NCI-H1436 (cell line): ENCODE measurements at regions not wholly inside any gene's neighbourhood (a gene's known extent, or its start where the extent isn't known, plus 50 kb on each side); places are given as distances from the start of the nearest gene placed in this dataset.

Experiments used
- DNase-seq: peaks from one replicate; lab custom pipeline; 2025; lab: John Stamatoyannopoulos, UW

DNA sequence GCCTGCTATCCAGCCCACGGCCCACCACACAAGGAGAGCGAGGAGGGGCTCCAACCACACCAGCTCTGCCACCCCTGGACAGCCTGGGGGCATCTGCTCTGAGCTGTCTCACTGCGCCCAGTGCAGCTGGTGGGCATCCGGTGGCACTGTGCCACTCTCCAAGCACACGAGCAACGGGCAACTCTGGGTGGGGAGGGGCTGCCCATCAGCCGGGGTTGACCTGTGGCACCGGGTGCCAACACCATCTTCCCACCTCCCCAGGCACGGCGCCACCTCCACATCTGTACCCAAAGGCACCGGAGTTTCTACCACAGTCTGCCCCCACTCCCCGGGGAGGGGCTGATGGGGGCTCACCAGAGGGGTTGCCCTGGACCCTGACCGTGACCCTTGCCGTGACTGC, 241.8 kb downstream of the RBFOX3 start:
- no peak for DNase-seq

DNA sequence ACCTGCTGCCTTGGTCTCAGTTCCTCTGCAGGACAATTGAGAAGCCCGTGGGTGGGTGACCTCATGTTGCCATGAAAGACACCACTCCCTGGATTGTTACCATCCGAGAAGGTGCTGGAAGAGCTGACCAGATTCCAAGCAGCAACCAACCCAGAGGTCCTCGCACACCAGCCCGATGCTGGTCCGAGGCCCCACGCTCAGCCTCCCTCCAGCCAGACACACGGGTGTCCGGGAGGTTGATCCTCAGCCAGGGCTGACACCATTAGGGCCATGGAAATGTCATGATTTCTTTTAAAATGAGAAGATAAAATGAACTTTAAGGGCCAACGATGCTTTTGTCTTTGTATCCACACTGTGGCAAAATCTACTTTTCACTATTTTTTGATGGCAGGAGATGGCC, 242.3 kb downstream of the RBFOX3 start:
- no peak for DNase-seq

DNA sequence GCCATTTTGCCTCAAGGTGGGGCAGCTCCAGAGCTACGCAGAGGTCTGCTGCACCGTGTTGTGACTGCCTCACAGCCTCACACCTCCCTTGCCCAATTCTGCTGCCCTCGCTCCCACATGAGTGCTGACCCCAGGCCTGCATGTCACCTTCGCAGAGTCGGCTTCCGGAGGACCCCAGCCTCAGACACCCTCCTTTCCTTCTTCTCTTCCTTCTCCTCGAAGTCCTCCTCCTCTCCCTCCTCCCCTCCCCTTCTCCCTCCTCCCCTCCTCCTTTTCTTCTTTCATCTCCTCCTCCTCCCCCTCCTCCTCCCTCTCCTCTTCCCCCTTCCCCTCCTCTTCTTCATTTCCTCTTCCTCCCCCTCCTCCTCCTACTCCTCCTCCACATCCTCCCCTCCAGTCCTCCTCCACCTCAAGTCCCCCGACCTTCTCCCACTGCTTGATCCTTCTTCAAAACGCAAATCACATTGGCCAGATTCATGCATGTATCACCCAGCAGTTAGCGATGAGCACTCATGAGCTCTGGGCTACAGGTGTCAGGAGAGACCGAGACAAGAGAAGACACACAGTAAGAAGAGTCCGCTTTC, 243.8 kb downstream of the RBFOX3 start:
- no peak for DNase-seq

DNA sequence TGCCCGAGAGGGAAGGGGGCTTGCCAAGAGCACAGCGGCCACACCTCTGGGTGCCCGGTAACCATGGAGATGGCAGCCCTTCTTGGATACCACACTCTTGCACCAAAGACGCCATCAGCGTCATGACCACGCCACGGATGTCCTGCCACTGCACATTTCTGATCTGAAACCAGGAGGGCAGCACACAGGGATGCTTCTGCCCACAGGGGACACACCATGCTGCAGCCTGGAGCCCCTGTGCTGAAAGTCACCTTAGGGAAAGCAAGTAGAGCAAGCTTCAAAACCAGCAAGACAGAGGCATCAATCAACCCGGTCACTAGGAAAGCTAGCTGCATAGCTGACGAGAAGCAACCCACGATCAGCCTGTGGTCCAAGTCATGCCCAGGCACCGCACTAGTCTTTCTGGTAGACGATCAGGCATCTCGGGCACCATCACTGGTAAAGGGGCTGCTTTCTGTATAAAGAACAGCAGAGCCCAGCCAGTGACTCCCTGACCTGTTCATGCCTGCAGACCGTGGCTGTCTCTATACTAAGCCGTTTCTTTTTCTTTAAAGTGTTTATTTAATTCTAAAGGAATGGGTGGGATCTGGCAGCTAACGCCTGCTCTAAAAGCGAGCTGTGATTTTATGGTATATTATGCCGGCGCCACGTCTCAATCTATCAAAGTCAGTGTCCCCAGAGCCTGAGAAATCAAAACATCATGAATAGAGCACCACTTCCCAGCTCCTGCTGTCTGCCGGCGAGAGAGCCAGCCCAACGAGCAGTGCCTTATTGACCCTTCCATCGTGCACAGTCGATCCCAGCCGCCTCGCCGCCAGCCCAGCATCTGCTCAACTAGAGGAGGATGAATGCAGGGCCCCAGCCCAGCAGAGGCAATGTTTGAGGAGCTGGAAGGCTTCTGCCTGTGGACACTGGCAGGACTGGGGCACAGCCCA, 244.7 kb downstream of the RBFOX3 start:
- no peak for DNase-seq

DNA sequence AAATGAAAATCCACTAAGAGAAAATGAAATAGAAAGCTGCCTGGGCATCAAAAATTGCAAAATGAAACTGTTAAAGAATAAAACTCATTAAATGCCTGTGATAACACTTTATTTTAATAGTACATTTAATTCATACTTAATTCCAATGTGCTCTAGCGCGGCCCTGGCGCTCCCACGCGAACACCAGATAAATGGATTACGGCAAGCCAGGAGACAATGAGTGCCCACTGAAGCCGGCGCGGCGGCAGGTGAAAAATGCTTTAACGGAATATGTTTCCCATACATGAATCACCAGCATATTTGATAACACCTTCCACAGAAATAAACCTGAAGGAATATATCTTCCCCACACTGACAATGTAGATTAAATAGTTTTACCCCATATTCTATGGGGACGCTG, 245.5 kb downstream of the RBFOX3 start:
- DNase-seq: no peak

DNA sequence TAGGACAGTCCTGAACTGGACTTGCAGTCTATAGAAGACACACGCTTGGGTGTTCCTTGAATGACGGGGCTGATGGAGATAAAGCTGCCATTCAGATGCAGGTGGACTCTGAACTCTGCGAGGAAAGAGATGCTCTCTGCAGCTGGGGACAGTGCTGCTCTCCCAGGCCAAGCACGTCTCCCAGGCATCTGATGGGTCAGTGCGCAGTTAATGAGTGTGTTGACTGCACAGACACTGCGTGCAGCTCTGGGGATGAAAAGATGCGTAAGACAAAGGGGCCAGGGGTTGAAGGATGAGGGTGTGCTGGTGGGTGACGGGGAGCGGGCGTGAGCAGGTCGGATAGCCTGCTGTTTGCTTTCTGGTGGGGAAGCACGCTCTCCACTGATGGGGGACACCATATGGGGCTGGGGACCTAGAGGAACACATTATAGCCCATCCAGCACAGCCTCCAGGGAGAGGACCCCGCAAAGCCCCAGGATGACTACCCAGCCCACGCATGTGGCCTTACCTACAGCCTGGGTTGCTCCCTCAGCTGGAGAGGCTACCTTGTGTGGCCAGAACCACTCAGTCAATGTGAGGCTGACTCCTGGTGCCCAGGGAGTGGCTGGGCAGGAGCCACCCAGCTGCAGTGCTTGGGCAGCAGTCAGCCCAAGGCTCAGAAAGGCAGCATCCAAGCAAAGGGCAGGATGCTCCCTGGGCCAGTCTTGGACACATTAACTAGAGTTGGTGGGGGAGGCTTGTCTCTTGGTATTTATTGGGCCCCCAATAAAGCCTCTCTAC, 246.3 kb downstream of the RBFOX3 start:
- no peak for DNase-seq

DNA sequence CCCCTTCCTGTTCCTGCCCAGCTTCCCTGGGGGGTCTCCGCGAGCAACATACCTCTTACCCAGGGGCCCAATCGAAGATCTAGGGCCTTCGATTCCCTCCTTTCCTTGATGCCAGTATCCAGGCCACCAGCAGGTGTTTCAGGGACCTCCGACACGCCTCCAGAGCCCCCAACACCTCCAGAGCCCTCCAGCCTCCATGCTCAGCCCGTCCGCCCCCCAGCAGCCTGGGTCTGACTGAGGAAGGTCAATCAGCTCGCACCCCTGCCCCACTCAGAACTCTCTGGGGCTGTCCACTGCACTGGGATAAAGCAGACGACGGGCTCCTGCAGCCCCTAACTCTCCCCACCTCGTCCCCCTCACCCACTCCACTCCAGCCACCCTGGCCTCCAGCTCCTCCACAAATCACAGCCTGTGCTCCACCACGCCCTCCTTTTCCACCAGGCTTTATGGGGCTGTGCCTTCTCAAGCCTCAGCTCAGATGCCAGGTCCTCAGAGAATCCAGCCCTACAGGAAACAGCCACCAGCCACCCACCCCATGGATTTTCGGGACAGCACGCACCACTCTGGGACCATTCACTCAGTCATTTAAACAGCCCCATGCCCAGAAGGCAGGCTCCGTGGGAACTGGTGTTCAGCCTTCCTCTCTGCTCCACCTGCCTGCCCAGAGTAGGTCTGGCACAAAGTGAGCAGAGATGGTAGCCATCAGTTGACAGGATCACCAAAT, 247.1 kb downstream of the RBFOX3 start:
- DNase-seq: no peak

DNA sequence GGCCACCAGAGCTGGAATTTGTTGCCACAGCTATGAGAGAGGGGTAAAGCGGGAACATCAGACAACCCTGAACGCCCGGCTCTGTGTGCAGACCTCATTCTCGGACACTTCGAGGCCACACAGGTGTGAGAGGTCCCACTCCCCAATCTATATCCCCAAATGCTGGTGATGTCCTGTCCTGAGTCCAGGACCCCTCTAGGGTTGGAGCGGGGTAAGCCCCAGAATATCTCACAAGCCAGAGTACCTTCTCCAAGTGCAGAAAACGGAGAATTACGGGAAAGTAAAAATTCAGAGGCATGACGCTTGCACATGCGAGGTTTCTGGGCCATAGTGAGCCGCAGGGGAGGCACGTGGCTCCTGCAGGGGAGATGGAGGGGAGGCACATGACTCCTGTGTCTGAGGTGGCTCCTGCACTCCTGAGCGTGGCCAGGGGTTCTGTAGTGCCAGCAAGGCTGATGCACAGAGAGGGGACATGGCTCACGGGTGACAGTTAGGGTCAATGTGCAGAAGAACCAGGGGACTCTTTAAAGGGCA, 248.0 kb downstream of the RBFOX3 start:
- DNase-seq: no peak

DNA sequence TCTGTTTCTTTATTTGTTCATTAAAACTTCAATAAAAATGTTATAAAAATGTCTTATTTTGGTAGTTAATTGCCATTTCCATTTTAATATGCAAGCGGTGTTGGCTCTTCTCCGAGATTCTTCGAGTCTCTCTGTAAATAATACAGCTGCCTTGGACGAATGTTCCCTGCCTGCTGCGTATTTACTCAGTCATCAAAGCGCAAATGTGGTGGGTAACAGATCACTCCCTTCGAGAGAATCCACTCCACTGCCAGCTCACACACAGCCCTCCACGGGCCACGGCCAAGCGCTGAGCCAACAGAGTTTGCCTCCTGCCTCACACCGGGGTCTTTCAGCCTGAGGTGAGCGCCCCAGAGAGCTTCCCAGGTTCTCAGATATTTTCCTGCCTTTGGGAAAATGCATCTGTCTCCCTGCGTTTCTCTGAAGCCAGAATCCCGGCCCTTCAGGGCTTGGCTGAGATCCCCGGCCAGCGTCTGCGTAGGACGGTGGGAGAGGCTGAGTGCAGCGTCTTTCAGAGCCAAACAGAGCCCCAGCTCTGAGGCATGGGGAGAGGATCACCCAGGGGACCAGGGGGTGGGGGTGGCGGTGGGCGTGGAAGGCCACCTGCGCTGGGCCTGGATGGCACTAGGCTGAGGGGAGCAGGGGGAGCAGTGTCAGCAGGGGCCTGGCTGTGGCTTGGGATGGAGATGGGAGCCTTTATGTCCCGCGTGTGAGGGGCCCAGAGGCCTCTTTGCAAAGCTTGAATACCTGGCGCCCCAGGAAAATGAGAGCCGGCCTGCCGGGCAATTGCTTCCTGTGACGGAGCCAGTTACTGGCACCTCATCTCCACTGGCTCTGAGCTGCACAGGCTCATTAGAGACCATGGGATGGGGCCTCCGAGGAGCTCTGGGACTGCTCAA, 248.7 kb downstream of the RBFOX3 start:
- DNase-seq: no peak

DNA sequence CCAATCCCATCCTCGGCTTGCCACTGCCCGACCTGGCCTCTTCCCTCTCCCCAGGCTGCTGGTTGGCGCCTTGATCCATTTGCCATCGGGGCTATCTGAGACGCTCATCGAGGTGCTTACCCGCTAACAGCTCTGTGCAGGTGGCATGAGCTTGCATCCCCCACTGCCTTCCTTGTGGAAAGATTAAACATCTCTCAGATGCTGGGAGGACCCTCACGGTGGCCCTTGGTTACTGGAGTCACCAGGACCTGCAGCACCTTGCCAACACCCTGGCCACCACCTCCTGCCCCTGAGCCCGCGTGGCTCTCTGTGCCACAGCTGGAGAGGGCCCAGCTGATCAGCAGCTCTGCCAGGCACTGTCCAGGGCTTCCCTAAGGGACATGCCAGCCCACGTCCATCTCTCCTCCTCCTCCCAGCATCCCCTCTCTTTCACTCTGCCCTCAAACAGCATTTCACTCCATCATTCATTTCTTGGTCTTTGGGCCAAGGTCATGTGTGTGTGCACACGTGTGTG, 249.6 kb downstream of the RBFOX3 start:
- no peak for DNase-seq

DNA sequence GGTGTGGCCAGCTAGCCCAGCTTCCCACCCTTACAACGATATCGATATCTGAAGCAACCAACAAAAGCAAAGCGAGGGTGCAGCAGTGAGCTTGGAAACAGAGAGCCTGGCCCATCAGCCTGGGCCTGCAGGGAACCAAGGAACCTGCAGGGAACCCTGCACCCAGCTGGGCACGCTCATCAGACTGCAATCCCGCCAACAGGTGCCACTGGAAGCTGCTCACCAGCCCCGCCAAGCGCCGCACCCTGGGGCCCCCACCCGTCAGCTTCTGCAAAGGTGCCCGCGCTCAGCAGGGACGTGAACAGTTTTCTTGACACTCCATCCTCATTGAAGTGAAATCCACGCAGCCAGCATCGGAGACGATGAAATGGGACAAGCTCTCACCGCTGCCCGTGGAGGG, 250.7 kb downstream of the RBFOX3 start:
- DNase-seq: no peak

DNA sequence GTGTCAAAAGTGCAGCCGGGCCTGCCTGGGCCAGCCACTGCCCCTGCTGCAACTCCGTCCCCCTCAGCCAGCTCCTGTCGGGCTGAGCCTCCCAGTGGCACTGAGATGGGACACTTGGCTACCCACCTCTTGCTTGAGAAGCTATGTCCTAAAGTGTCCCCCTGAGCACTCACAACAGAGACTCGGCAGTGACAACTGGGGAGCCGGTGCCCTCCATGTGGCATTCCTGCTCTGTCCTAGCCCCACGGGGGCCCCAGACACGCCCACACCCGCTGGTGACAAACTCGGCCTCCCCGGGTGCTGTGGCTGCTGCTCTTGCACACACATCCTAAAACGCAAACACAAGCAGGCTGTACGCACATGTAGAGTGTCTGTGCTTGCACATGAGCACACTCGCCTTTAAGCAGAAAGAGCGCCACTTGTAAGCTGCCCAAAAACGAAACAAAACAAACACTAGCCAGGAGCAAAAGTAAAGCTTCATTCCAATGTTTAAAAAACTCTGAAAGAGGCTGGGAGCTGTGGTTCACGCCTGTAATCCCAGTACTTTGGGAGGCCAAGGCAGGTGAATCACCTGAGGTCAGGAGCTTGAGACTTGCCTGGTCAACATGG, 253.9 kb downstream of the RBFOX3 start:
- no peak for DNase-seq

DNA sequence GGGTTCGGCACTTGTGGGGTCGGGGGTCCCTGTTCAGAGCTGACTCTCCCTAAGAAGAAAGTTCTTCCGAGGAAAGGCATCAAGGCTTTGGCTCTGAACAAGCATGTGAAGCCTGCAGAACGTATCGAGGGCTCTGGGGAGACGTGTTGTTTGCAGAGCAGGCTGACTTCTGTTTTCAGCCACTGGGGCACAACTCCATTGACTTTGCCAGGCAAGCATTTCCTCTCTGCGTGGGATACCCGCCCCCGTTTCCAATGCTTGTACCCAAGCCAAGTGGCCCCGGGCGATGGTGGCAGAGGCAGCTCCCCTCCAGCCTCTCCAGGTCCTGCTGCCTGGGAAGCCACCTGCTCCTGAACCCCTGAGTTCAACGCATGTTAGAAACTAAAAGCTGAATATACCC, 255.7 kb downstream of the RBFOX3 start:
- no peak for DNase-seq

DNA sequence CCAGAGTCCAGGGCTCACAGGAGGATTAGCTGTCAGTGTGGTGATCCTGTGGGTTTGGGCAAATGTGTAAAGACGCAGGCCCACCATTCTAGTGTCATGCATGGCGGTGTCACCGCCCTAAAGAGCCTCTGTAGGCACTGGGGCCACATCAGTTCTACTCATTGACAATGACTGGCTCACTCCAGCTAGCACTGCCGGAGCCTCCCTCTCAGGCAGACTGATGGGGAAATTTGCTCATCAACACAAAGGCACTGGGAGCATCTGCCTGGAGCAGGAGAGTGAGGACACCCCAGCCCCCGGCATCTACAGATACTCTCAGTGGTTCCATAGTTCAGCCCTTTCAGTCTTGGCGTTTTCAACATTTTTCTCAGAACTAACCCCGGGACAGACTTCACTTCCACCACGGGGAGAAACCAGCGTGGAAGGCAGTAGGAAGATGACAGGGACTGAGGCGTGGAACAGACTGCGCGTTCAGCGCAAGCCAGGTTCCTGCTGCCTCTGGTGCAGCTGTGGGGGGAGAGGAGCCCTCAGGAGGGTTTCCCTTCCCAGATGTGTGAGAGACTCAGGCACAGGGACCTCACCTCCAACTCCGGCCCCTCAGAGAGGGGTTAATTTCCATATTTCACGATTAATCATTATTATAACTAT, 256.6 kb downstream of the RBFOX3 start:
- no peak for DNase-seq

DNA sequence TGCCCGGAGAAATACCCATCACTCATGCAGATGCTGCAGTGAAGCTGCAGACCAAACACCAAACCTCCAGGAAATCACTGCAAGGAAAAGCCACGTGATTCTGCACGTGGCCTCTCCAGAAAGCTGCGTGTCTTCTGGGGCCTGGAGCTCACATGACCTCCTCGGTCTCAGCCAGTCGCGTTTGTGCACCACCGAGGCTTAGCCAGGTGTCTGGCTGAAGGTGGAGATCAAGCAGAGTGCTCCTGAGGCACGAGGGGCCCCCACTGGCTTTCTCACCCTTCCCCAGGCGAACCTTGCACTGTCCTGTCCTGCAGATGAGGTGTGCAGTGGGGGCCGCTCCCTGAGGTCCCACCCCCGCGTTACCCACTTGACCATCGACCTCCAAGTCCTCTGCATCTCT, 257.3 kb downstream of the RBFOX3 start:
- no peak for DNase-seq

DNA sequence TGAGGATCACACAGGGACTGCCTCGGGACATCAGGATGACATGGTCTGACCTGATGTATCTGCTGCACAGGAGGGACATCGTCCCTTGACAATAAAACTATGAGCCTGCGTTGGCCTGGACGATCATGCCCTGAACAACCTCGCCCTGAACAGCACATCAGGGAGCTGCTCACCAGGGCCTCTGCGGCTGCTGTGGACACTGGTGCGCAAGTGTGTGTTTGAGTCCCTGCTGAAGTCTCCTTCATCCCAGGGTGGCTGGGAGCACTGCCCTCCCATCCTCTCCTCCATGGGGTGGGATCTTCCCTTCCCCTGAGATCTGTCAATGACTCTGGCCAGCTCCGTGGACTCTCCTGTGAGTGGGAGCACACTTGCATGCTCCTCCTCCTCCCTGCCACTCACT, 257.8 kb downstream of the RBFOX3 start:
- DNase-seq: no peak

DNA sequence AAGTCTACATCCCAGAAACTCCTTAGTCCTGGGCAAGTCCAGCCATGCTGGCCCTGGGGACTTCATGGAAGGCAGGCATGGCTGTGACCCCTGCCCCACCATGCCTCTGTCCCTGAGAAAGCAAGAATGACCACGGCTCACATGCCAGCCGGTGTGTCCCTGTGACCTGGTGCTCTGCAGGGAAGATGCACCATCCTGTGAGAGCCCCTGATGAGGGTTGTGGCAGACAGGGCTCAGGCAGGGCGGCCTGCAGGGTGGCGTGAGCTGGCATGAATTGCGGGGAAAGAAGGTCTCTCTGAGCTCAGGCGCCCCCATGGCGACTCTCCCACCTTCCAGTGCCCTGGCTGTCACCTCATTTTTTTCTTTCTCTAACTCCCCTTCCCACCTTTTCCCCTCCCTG, 260.3 kb downstream of the RBFOX3 start:
- DNase-seq: no peak

DNA sequence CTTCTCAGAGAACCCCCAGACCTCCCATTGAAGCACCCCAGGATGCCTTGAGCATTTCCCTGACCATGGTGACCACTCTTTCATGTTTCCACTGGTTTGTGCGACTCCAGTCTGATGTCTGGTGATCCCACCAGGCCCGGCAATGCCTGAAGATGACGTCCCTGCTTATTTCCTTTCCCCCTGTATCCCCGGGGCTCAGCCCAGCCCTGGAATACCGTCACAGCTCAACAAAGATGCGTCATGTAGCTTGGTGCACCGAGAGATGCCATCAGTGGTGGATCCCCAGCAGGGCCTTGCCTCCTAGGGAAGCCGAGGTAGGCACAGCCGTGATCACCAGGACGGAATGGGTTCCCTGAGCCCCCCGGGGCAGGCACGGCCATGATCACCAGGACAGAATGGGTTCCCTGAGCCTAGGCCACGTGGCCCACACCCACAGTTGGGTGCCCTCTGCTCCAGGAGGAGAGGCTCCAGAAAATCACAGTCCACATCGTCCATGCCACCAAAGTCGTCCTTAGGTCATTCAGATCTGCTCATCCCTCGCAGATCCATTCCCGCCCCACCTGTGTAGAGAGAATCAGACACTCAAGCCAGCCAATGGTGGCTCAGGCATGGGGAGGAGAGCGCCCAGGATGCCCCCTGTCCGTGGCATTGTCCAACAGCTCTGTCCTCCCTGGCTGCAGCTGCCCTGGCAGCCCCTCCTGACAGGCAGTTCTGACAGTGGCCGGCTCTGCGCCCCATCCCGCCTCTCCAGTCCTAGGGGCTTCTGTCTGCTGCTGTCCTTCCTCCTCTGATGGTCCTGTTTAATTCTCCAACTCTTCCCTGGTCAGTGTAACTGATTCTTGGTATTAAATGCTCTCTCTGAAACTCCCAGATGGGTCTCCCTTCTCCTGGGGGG, 261.1 kb downstream of the RBFOX3 start:
- no peak for DNase-seq

DNA sequence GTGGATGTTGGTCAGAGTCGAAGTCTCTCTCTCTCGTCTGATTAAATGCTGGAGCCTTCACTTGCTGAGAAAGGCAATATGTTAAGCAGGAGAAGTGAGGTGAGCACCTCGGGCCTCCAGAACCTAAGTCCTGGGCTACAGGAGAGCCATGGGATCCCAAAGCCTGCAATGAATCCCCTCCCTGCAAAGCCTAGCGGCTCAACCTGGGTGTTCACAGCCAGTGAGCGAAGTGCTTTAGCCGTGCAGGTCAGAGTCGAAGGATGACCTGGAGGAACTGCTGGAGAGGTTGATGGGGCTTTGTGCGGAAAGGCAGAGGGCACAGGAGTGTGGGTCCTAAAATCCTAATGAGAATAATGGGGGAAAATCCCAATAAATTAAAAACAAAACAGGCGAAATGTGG, 267.8 kb downstream of the ENGASE start:
- no peak for DNase-seq
